Left ventricle myocardium superior (tissue), 1 donor: ENCODE measurements at regions not wholly inside any gene's neighbourhood (a gene's known extent, or its start where the extent isn't known, plus 50 kb on each side); places are given as distances from the start of the nearest gene placed in this dataset.

Experiments used
- ATAC-seq: fragments of 200-7000 bp; cut with Tn5 transposase; one replicate; pipeline ENCODE4 v1.9.1; 2020; ENCODE audit warnings: mild to moderate bottlenecking, moderate library complexity
- DNase-seq: peaks from one replicate; pipeline ENCODE4 v3.0.0-alpha.2; 2020
- intact Hi-C: fragments of 100-400 bp; cut with micrococcal nuclease; formaldehyde crosslinking; loops from one replicate; pipeline ENCODE4 v1.11.0; 2022
- donor health status: DM: no; HTN: yes; CAD: no; lungs with severe emphysema.

- ATAC-seq (no peak), DNase-seq (no peak)
- intact Hi-C loops, result no loop called here
Observed at GRCh38 chr1:240029418-240029817, 62.3 kb upstream of the FMN2 start.

- DNase-seq (no peak), ATAC-seq (no peak)
- intact Hi-C loops, result no loop called here
Observed at GRCh38 chr1:240030236-240030635, 61.4 kb upstream of the FMN2 start.

- intact Hi-C loops, result no loop called here
- DNase-seq (no peak), ATAC-seq (no peak)
Observed at GRCh38 chr1:240031009-240031408, 60.7 kb upstream of the FMN2 start.

- intact Hi-C loops, result no loop called here
- DNase-seq, result no peak
- no peak for ATAC-seq
Observed at GRCh38 chr1:240031414-240031813, 60.3 kb upstream of the FMN2 start.

DNA sequence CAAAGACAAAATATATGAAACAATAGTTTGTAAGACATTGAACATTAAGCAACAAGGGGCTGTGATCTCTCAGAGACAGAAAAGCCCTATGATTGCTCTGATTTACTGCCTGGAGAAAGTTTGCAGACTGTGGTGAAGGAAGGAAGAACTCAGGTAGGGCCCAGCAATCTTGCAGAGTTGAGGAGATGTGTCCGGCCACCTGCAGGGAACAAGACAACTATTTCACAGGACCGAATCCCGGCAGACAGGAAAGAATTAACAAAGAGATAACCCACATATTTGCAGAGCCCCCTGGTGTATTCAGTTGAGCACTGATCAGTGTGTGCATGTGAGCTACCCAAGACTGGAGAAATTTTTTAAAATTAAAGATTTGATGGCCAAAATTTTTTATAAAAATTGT lies 58.3 kb upstream of the FMN2 start:
- no peak for DNase-seq
- intact Hi-C loops, result no loop called here
- no peak for ATAC-seq

DNA sequence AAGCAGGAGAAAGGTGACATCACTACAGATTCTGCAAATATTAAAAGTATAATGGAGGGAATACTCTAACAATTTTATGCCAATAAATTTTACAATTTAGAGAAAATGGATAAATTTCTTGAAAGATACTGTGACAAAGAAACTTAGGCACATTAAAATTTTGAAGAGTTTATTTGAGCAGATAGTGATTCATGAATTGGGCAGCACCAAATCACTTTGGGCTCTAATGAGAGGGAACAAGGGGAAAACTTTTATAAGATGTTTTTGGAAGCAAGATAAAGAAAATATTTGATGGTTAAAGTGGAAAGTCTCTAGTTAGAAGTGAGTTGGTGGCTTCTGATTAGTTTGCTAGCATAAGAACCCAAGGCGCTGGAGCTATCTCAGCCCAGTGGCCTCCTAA lies 55.2 kb upstream of the FMN2 start:
- intact Hi-C loops, result no loop called here
- ATAC-seq, result no peak
- no peak for DNase-seq
